Hepatocyte (in vitro differentiated cells): ENCODE measurements at regions not wholly inside any gene's neighbourhood (a gene's known extent, or its start where the extent isn't known, plus 50 kb on each side); places are given as distances from the start of the nearest gene placed in this dataset.

Experiments used
- DNase-seq: peaks from one replicate; pipeline ENCODE4 v3.0.0-alpha.2; 2016; ENCODE audit warnings: low spot score
- H2AFZ ChIP-seq: fragments of 200-600 bp; sonication (generic); 2 replicates; pipeline ENCODE4 v1.6.0; 2016; ENCODE audit warnings: antibody characterized with exemption, mild to moderate bottlenecking
- H3K27ac ChIP-seq: fragments of 200-600 bp; sonication (generic); 2 replicates; pipeline ENCODE4 v1.5.1; 2016; ENCODE audit warnings: mild to moderate bottlenecking
- H3K27me3 ChIP-seq: fragments of 200-600 bp; sonication (generic); 2 replicates; pipeline ENCODE4 v1.6.1; 2016
- H3K36me3 ChIP-seq: fragments of 200-600 bp; sonication (generic); replicated peaks from 2 replicates; pipeline ENCODE4 v1.5.1; 2016; ENCODE audit warnings: low read depth; ENCODE audit not compliant: insufficient read depth
- H3K4me1 ChIP-seq: fragments of 200-600 bp; sonication (generic); 2 replicates; pipeline ENCODE4 v1.5.1; 2016; ENCODE audit warnings: mild to moderate bottlenecking, moderate library complexity; ENCODE audit not compliant: insufficient read depth
- H3K4me2 ChIP-seq: fragments of 200-600 bp; sonication (generic); 2 replicates; pipeline ENCODE4 v1.6.0; 2016
- H3K4me3 ChIP-seq: fragments of 200-600 bp; sonication (generic); 2 replicates; pipeline ENCODE4 v1.5.1; 2016; ENCODE audit warnings: mild to moderate bottlenecking
- H3K79me2 ChIP-seq: fragments of 200-600 bp; sonication (generic); 2 replicates; pipeline ENCODE4 v1.6.0; 2017; ENCODE audit warnings: mild to moderate bottlenecking
- H3K9me2 ChIP-seq: fragments of 200-600 bp; sonication (generic); replicated peaks from 2 replicates; pipeline ENCODE4 v1.6.0; 2017; ENCODE audit warnings: mild to moderate bottlenecking; ENCODE audit not compliant: insufficient read depth
- H3K9me3 ChIP-seq: fragments of 200-600 bp; sonication (generic); 2 replicates; pipeline ENCODE4 v1.5.1; 2016; ENCODE audit warnings: low read depth, mild to moderate bottlenecking
- H4K20me1 ChIP-seq: fragments of 200-600 bp; sonication (generic); 2 replicates; pipeline ENCODE4 v1.6.0; 2016; ENCODE audit warnings: mild to moderate bottlenecking; ENCODE audit not compliant: insufficient read depth, poor library complexity, severe bottlenecking
- CTCF ChIP-seq: fragments of 200-600 bp; sonication (generic); IDR thresholded peaks from 2 replicates; pipeline ENCODE4 v1.5.1; 2016; ENCODE audit warnings: antibody characterized with exemption, mild to moderate bottlenecking; ENCODE audit not compliant: poor library complexity
- EZH2 ChIP-seq: fragments of 200-600 bp; sonication (generic); IDR thresholded peaks from 2 replicates; pipeline ENCODE4 v1.6.1; 2016; ENCODE audit warnings: antibody characterized with exemption, mild to moderate bottlenecking, borderline replicate concordance
- EZH2phosphoT487 ChIP-seq: fragments of 200-600 bp; sonication (generic); IDR thresholded peaks from one replicate; pipeline ENCODE4 v1.6.1; 2018; ENCODE audit warnings: antibody characterized with exemption, mild to moderate bottlenecking, low read depth, moderate library complexity; ENCODE audit not compliant: unreplicated experiment, severe bottlenecking
- WGBS: methylation state at CpG from one replicate; pipeline ENCODE4 v1.1.6; 2016; ENCODE audit warnings: low lambda C conversion rate; ENCODE audit errors: missing lambda C conversion rate; 5-methylcytosine and 5-hydroxymethylcytosine counted together

GRCh38 chr4:12165616-12166015, 736.9 kb upstream of the HS3ST1 start:
- no peak overlapping the region for H2AFZ ChIP-seq
- no peaks in the 10 kb centered on the region for H3K36me3 ChIP-seq
- no peaks in the 10 kb centered on the region for H3K9me3 ChIP-seq
- no peaks in the 10 kb centered on the region for H3K79me2 ChIP-seq
- H3K27ac ChIP-seq: no peak overlapping the region
- TF ChIP-seq CTCF (no peak), EZH2 (no peak), EZH2phosphoT487 (no peak)
- H3K27me3 ChIP-seq: no peaks in the 10 kb centered on the region
- DNase-seq: no peak
- no peaks in the 10 kb centered on the region for H3K9me2 ChIP-seq
- no peak overlapping the region for H3K4me2 ChIP-seq
- H3K4me3 ChIP-seq: no peak overlapping the region
- H3K4me1 ChIP-seq: no peaks in the 10 kb centered on the region
- H4K20me1 ChIP-seq: no peaks in the 10 kb centered on the region

GRCh38 chr4:12146339-12146738, 717.6 kb upstream of the HS3ST1 start:
- no peaks in the 10 kb centered on the region for H3K36me3 ChIP-seq
- H3K4me2 ChIP-seq: no peak overlapping the region
- H3K9me3 ChIP-seq: no peaks in the 10 kb centered on the region
- H3K27me3 ChIP-seq: no peaks in the 10 kb centered on the region
- no peak for TF ChIP-seq EZH2phosphoT487
- no peak for TF ChIP-seq EZH2
- no peak for TF ChIP-seq CTCF
- H2AFZ ChIP-seq: no peak overlapping the region
- H3K4me3 ChIP-seq: no peak overlapping the region
- no peak for DNase-seq
- no peaks in the 10 kb centered on the region for H4K20me1 ChIP-seq
- H3K27ac ChIP-seq: no peak overlapping the region
- no peaks in the 10 kb centered on the region for H3K4me1 ChIP-seq
- no peaks in the 10 kb centered on the region for H3K9me2 ChIP-seq
- H3K79me2 ChIP-seq: no peaks in the 10 kb centered on the region

DNA sequence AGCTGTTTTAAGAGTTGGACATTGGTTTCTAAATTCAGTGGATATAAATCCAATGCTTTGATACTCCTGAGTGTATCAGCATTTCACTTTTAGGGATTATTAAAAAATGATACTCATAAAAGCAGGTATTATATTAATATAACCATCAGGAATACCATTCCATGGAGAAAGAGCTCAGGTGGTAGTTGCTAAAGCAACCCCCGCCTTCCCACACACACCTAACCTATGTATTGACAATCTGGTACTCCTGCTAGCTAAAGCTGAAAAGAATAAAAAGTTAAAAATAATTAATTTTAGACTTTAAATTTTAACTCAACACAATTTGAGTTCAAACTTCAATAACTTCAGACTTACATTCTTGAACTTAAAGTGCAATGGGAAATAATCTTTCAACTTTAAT, 717.1 kb upstream of the HS3ST1 start:
- TF ChIP-seq CTCF (no peak), EZH2 (no peak), EZH2phosphoT487 (no peak)
- H3K9me2 ChIP-seq: no peaks in the 10 kb centered on the region
- H4K20me1 ChIP-seq: no peaks in the 10 kb centered on the region
- H3K4me2 ChIP-seq: no peak overlapping the region
- no peaks in the 10 kb centered on the region for H3K27me3 ChIP-seq
- H3K9me3 ChIP-seq: no peaks in the 10 kb centered on the region
- DNase-seq: no peak
- no peak overlapping the region for H3K27ac ChIP-seq
- no peaks in the 10 kb centered on the region for H3K4me1 ChIP-seq
- no peaks in the 10 kb centered on the region for H3K36me3 ChIP-seq
- H2AFZ ChIP-seq: no peak overlapping the region
- no peak overlapping the region for H3K4me3 ChIP-seq
- 90% methylated on average over 1 of the region's 1 CpG for WGBS
- H3K79me2 ChIP-seq: no peaks in the 10 kb centered on the region

DNA sequence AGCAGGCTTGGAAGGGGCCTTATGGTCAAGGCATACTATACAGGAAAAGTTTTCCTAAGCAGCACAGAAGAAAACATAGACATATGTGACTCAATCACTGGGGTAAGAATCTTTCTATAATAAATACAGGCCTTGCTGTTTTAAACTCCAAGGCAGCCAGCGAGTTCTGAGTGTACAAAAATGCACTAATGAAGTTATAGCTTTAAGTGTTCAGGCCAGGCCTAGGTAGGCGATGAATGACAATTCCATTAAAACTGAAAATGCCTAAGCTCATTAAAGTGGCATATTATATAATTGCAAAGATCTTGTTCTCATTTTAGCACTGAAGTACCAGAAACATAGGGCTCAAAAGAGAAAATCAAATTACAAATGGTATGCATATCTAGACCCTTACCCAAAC, 716.4 kb upstream of the HS3ST1 start:
- no peaks in the 10 kb centered on the region for H3K27me3 ChIP-seq
- 86% methylated on average over 2 of the region's 2 CpGs for WGBS
- no peaks in the 10 kb centered on the region for H3K36me3 ChIP-seq
- no peak overlapping the region for H2AFZ ChIP-seq
- H3K9me3 ChIP-seq: no peaks in the 10 kb centered on the region
- no peak overlapping the region for H3K27ac ChIP-seq
- no peaks in the 10 kb centered on the region for H4K20me1 ChIP-seq
- TF ChIP-seq EZH2: no peak
- TF ChIP-seq CTCF: no peak
- no peak for TF ChIP-seq EZH2phosphoT487
- H3K9me2 ChIP-seq: no peaks in the 10 kb centered on the region
- H3K4me1 ChIP-seq: no peaks in the 10 kb centered on the region
- H3K4me2 ChIP-seq: no peak overlapping the region
- no peak for DNase-seq
- no peak overlapping the region for H3K4me3 ChIP-seq
- H3K79me2 ChIP-seq: no peaks in the 10 kb centered on the region
